ENCODE measurements at regions not wholly inside any gene's neighbourhood (a gene's known extent, or its start where the extent isn't known, plus 50 kb on each side); places are given as distances from the start of the nearest gene placed in this dataset.
"Not testable (repeated sequence)": the region's sequence is repeated elsewhere in the genome, so short reads cannot be mapped to it uniquely, and the experiment has no call there.

- no peak for DNase-seq (ENCODE audit: low read depth)
These were observed 65.5 kb upstream of the SLC7A14 start for GRCh38 chr3:170651260-170651845.

GRCh38 chr3:170650557-170650956, 64.7 kb upstream of the SLC7A14 start:
- DNase-seq (ENCODE audit: low read depth), result not testable (repeated sequence)

- DNase-seq (ENCODE audit: low read depth), result no peak
These were observed 58.8 kb upstream of the SLC7A14 start for GRCh38 chr3:170644711-170645110.

GRCh38 chr3:170643831-170644230, 58.0 kb upstream of the SLC7A14 start:
- no peak for DNase-seq (ENCODE audit: low read depth)

GRCh38 chr3:170642882-170643601, 57.2 kb upstream of the SLC7A14 start:
- DNase-seq (ENCODE audit: low read depth), result no peak

- peak; percentile 4 for DNase-seq (ENCODE audit: low read depth)
These were observed 55.8 kb upstream of the SLC7A14 start for GRCh38 chr3:170641510-170642236.

- no peak for DNase-seq (ENCODE audit: low read depth)
These were observed 54.9 kb upstream of the SLC7A14 start for GRCh38 chr3:170640737-170641171.

GRCh38 chr3:170638988-170639387, 53.1 kb upstream of the SLC7A14 start:
- DNase-seq (ENCODE audit: low read depth), result no peak

- DNase-seq (ENCODE audit: low read depth), result no peak
These were observed 51.4 kb upstream of the SLC7A14 start for GRCh38 chr3:170637306-170637705.

GRCh38 chr3:170636400-170636973, 50.6 kb upstream of the SLC7A14 start:
- DNase-seq (ENCODE audit: low read depth), result no peak

Measured in amniotic epithelial cell (primary cell).